ENCODE measurements at regions not wholly inside any gene's neighbourhood (a gene's known extent, or its start where the extent isn't known, plus 50 kb on each side); places are given as distances from the start of the nearest gene placed in this dataset.

DNA sequence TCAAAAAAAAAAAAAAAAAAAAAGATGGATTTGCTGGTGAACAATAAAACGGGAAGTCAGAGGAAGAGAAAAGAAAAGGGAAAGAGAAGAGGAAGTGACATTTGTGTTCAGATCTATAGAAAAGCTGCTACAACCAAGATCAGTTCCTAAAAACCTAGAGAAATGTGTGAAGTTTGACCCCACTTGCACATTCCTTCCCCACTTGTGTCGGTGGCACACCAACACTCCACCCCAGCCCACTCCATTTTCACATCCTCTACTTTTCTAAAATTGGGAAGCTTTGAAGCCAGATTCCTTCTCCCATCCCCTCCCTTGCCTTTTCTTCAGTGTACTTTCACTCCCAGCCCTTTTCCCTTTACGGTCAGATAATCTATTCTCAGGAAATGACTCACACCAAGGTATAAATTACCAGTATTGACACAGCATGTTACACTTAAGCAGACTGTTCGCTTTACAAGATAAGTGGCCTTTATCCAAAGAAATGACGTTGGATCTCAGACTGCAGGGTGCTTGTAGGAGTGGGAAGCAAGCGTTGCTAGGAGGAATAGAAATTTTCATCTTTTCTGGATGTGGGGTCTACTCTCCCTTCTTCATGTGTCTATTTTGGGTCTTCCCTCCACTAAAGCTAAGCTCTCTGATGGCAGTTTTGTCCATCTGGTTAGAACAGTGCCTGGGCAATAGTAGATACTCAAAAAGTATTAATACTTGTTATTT is 92.5 kb upstream of the ADGRF1 start (continued):
- TF ChIP-seq, protein P1, sequence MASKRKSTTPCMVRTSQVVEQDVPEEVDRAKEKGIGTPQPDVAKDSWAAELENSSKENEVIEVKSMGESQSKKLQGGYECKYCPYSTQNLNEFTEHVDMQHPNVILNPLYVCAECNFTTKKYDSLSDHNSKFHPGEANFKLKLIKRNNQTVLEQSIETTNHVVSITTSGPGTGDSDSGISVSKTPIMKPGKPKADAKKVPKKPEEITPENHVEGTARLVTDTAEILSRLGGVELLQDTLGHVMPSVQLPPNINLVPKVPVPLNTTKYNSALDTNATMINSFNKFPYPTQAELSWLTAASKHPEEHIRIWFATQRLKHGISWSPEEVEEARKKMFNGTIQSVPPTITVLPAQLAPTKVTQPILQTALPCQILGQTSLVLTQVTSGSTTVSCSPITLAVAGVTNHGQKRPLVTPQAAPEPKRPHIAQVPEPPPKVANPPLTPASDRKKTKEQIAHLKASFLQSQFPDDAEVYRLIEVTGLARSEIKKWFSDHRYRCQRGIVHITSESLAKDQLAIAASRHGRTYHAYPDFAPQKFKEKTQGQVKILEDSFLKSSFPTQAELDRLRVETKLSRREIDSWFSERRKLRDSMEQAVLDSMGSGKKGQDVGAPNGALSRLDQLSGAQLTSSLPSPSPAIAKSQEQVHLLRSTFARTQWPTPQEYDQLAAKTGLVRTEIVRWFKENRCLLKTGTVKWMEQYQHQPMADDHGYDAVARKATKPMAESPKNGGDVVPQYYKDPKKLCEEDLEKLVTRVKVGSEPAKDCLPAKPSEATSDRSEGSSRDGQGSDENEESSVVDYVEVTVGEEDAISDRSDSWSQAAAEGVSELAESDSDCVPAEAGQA (IDR thresholded peaks at IDR 0.05; ENCODE audit: low read depth) = peak; percentile 62; the same call in 1 of the 2 replicates
- TF ChIP-seq, protein P1 (CRISPR knock-in tag; IDR thresholded peaks at IDR 0.05; ENCODE audit: borderline replicate concordance) = no peak
- TF ChIP-seq MEIS1 (CRISPR knock-in tag; IDR thresholded peaks at IDR 0.05; ENCODE audit: borderline replicate concordance) = no peak
- TF ChIP-seq, protein P2, sequence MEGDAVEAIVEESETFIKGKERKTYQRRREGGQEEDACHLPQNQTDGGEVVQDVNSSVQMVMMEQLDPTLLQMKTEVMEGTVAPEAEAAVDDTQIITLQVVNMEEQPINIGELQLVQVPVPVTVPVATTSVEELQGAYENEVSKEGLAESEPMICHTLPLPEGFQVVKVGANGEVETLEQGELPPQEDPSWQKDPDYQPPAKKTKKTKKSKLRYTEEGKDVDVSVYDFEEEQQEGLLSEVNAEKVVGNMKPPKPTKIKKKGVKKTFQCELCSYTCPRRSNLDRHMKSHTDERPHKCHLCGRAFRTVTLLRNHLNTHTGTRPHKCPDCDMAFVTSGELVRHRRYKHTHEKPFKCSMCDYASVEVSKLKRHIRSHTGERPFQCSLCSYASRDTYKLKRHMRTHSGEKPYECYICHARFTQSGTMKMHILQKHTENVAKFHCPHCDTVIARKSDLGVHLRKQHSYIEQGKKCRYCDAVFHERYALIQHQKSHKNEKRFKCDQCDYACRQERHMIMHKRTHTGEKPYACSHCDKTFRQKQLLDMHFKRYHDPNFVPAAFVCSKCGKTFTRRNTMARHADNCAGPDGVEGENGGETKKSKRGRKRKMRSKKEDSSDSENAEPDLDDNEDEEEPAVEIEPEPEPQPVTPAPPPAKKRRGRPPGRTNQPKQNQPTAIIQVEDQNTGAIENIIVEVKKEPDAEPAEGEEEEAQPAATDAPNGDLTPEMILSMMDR (CRISPR knock-in tag; IDR thresholded peaks at IDR 0.05) = no peak
- TF ChIP-seq, protein P3, sequence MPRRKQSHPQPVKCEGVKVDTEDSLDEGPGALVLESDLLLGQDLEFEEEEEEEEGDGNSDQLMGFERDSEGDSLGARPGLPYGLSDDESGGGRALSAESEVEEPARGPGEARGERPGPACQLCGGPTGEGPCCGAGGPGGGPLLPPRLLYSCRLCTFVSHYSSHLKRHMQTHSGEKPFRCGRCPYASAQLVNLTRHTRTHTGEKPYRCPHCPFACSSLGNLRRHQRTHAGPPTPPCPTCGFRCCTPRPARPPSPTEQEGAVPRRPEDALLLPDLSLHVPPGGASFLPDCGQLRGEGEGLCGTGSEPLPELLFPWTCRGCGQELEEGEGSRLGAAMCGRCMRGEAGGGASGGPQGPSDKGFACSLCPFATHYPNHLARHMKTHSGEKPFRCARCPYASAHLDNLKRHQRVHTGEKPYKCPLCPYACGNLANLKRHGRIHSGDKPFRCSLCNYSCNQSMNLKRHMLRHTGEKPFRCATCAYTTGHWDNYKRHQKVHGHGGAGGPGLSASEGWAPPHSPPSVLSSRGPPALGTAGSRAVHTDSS (CRISPR knock-in tag; conservative IDR thresholded peaks at IDR 0.05) = no peak
- no peak for TF ChIP-seq ZNF24 (IDR thresholded peaks at IDR 0.05)
- TF ChIP-seq USF2 (IDR thresholded peaks at IDR 0.05; ENCODE audit: low read depth, low read length) = no peak
- TF ChIP-seq USF2 (CRISPR knock-in tag; IDR thresholded peaks at IDR 0.05; ENCODE audit: borderline replicate concordance) = no peak
- TF ChIP-seq PRDM15 (CRISPR knock-in tag; IDR thresholded peaks at IDR 0.05) = no peak
- no peak for TF ChIP-seq ZBTB14 (CRISPR knock-in tag; IDR thresholded peaks at IDR 0.05)
- no peak for TF ChIP-seq PHB2 (IDR thresholded peaks at IDR 0.05; ENCODE audit: partially characterized antibody)
